ENCODE measurements at regions not wholly inside any gene's neighbourhood (a gene's known extent, or its start where the extent isn't known, plus 50 kb on each side); places are given as distances from the start of the nearest gene placed in this dataset.

GRCh38 chr15:96064351-96064756 lies 266.1 kb upstream of the NR2F2 start:
- intact Hi-C loops (cut with micrococcal nuclease; ENCODE audit: unreplicated experiment): no loop called here
- no peak for DNase-seq
- Mint-ChIP-seq H3K27ac (ENCODE audit: unreplicated experiment) (no peak overlapping the region), H3K36me3 (ENCODE audit: insufficient read depth, unreplicated experiment) (no peaks in the 10 kb centered on the region), H3K4me1 (ENCODE audit: low read depth, unreplicated experiment) (peaks cover 13% of the 10 kb centered on the region), H3K9me3 (ENCODE audit: low read depth, unreplicated experiment) (peaks cover 2% of the 10 kb centered on the region), H3K27me3 (ENCODE audit: unreplicated experiment) (no peaks in the 10 kb centered on the region), H3K4me3 (ENCODE audit: low read depth, unreplicated experiment) (no peak overlapping the region)
- TF ChIP-seq CTCF (IDR thresholded peaks at IDR 0.05; ENCODE audit: unreplicated experiment): no peak
- no TSS peak for BruUV-seq (replicated peaks)
- CTCF ChIA-PET: interaction anchor here (0.5 to 0.6 kb wide), 2 partner anchors 179 to 774 kb away, joined by 3 read pairs; no protein-coding TSS in a partner anchor

- no peak for TF ChIP-seq CTCF (IDR thresholded peaks at IDR 0.05; ENCODE audit: unreplicated experiment)
- Mint-ChIP-seq H3K4me1 (ENCODE audit: low read depth, unreplicated experiment) (peaks cover 24% of the 10 kb centered on the region), H3K36me3 (ENCODE audit: insufficient read depth, unreplicated experiment) (no peaks in the 10 kb centered on the region), H3K4me3 (ENCODE audit: low read depth, unreplicated experiment) (no peak overlapping the region), H3K9me3 (ENCODE audit: low read depth, unreplicated experiment) (peaks cover 2% of the 10 kb centered on the region), H3K27ac (ENCODE audit: unreplicated experiment) (no peak overlapping the region), H3K27me3 (ENCODE audit: unreplicated experiment) (no peaks in the 10 kb centered on the region)
- no TSS peak for BruUV-seq (replicated peaks)
- intact Hi-C loops (cut with micrococcal nuclease; ENCODE audit: unreplicated experiment): no loop called here
- CTCF ChIA-PET: no interaction called here
- no peak for DNase-seq
These were observed 264.4 kb upstream of the NR2F2 start for GRCh38 chr15:96066126-96066525.

GRCh38 chr15:96066852-96067495 lies 263.5 kb upstream of the NR2F2 start:
- peaks cover 24% of the 10 kb centered on the region for H3K4me1 Mint-ChIP-seq (ENCODE audit: low read depth, unreplicated experiment)
- peaks cover 2% of the 10 kb centered on the region for H3K9me3 Mint-ChIP-seq (ENCODE audit: low read depth, unreplicated experiment)
- CTCF ChIA-PET: interaction anchor here (0.6 kb wide), 1 partner anchor 18 kb away, joined by 3 read pairs; no protein-coding TSS in a partner anchor
- DNase-seq: no peak
- intact Hi-C loops (cut with micrococcal nuclease; ENCODE audit: unreplicated experiment): no loop called here
- H3K4me3 Mint-ChIP-seq (ENCODE audit: low read depth, unreplicated experiment): no peak overlapping the region
- no peak overlapping the region for H3K27ac Mint-ChIP-seq (ENCODE audit: unreplicated experiment)
- H3K27me3 Mint-ChIP-seq (ENCODE audit: unreplicated experiment): no peaks in the 10 kb centered on the region
- BruUV-seq (replicated peaks): no TSS peak
- no peaks in the 10 kb centered on the region for H3K36me3 Mint-ChIP-seq (ENCODE audit: insufficient read depth, unreplicated experiment)
- TF ChIP-seq CTCF (IDR thresholded peaks at IDR 0.05; ENCODE audit: unreplicated experiment): no peak

- Mint-ChIP-seq H3K9me3 (ENCODE audit: low read depth, unreplicated experiment) (peaks cover 2% of the 10 kb centered on the region), H3K36me3 (ENCODE audit: insufficient read depth, unreplicated experiment) (no peaks in the 10 kb centered on the region), H3K4me3 (ENCODE audit: low read depth, unreplicated experiment) (no peak overlapping the region), H3K27me3 (ENCODE audit: unreplicated experiment) (no peaks in the 10 kb centered on the region), H3K4me1 (ENCODE audit: low read depth, unreplicated experiment) (peaks cover 24% of the 10 kb centered on the region), H3K27ac (ENCODE audit: unreplicated experiment) (no peak overlapping the region)
- CTCF ChIA-PET: interaction anchor here (0.6 kb wide), 1 partner anchor 17 kb away, joined by 3 read pairs; no protein-coding TSS in a partner anchor
- no peak for DNase-seq
- BruUV-seq (replicated peaks): no TSS peak
- intact Hi-C loops (cut with micrococcal nuclease; ENCODE audit: unreplicated experiment): no loop called here
- TF ChIP-seq CTCF (IDR thresholded peaks at IDR 0.05; ENCODE audit: unreplicated experiment): no peak
These were observed 262.8 kb upstream of the NR2F2 start for GRCh38 chr15:96067677-96068076.

All from Calu3 (cell line).